ENCODE measurements at regions not wholly inside any gene's neighbourhood (a gene's known extent, or its start where the extent isn't known, plus 50 kb on each side); places are given as distances from the start of the nearest gene placed in this dataset.

- TF ChIP-seq FOXM1 (IDR thresholded peaks at IDR 0.05; ENCODE audit: borderline replicate concordance), result no peak
- no peak for TF ChIP-seq ELF4 (IDR thresholded peaks at IDR 0.05)
- TF ChIP-seq, protein P1, sequence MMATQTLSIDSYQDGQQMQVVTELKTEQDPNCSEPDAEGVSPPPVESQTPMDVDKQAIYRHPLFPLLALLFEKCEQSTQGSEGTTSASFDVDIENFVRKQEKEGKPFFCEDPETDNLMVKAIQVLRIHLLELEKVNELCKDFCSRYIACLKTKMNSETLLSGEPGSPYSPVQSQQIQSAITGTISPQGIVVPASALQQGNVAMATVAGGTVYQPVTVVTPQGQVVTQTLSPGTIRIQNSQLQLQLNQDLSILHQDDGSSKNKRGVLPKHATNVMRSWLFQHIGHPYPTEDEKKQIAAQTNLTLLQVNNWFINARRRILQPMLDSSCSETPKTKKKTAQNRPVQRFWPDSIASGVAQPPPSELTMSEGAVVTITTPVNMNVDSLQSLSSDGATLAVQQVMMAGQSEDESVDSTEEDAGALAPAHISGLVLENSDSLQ (IDR thresholded peaks at IDR 0.05), result no peak
- TF ChIP-seq TARDBP (IDR thresholded peaks at IDR 0.05), result no peak
- TF ChIP-seq FOXA1 (IDR thresholded peaks at IDR 0.05), result no peak
- no peak for TF ChIP-seq SUZ12 (IDR thresholded peaks at IDR 0.05)
- TF ChIP-seq BHLHE40 (IDR thresholded peaks at IDR 0.05; ENCODE audit: borderline replicate concordance), result no peak
- TF ChIP-seq NFRKB (IDR thresholded peaks at IDR 0.05), result no peak
- no peak for TF ChIP-seq ZNF384 (IDR thresholded peaks at IDR 0.05)
- no peak for TF ChIP-seq HDGF (IDR thresholded peaks at IDR 0.05; ENCODE audit: borderline replicate concordance)
- no peak for TF ChIP-seq L3MBTL2 (conservative IDR thresholded peaks at IDR 0.05)
- TF ChIP-seq FOXK2 (IDR thresholded peaks at IDR 0.05), result no peak
Observed at GRCh38 chr17:22301353-22301745, 609.0 kb downstream of the KCNJ18 start.

Measured in HEK293T (cell line).